Right cardiac atrium (tissue), 5 donors: ENCODE measurements at regions not wholly inside any gene's neighbourhood (a gene's known extent, or its start where the extent isn't known, plus 50 kb on each side); places are given as distances from the start of the nearest gene placed in this dataset.
"Not testable (repeated sequence)": the region's sequence is repeated elsewhere in the genome, so short reads cannot be mapped to it uniquely, and the experiment has no call there.

ENCODE experiments used
- ATAC-seq, 2 donors: fragments of 200-7000 bp; cut with Tn5 transposase; one replicate each; pipeline versions ENCODE4 v1.8.0 to v1.9.1; 2020; ENCODE audit warnings: moderate library complexity in 2 of 2, mild to moderate bottlenecking in 1 of 2
- DNase-seq, 3 donors: peaks; one replicate each; pipeline ENCODE4 v3.0.0-alpha.2; 2020
- H3K27ac ChIP-seq: one replicate; pipeline ENCODE4 v1.5.1; 2013; ENCODE audit warnings: mild to moderate bottlenecking, low read length, control low read depth, moderate library complexity
- H3K27me3 ChIP-seq: one replicate; pipeline ENCODE4 v1.6.1; 2013; ENCODE audit not compliant: control insufficient read depth, insufficient read depth
- H3K4me1 ChIP-seq: one replicate; pipeline ENCODE4 v1.6.1; 2013; ENCODE audit warnings: low read length; ENCODE audit not compliant: control insufficient read depth, insufficient read depth
- H3K4me3 ChIP-seq: one replicate; pipeline ENCODE4 v1.5.1; 2013; ENCODE audit warnings: low read length, control low read depth
- H3K9me3 ChIP-seq: one replicate; pipeline ENCODE4 v1.6.1; 2013; ENCODE audit warnings: low read length; ENCODE audit not compliant: control insufficient read depth
- WGBS: extraction: QIAGEN DNeasy Blood & Tissue Kit; methylation state at CpG from one replicate; pipeline ENCODE4 v1.1.7; 2013; 5-methylcytosine and 5-hydroxymethylcytosine counted together
- intact Hi-C, 4 donors: fragments of 100-400 bp; cut with DNase I; formaldehyde crosslinking; loops; one replicate each; pipeline versions ENCODE4 v1.11.0 to v1.14.0; 2022 to 2023
- donor health status: healthy with polysubstance abuse.
- donor health status: DM: no; HTN: yes; CAD: no.
- donor health status: DM: no; HTN: no; CAD: no.
- donor health status: DM: no; HTN: yes; CAD: no; lungs with severe emphysema.
- donor health status: DM: yes; HTN: yes; CAD: no.

GRCh38 chr3:181329024-181329423, 339.5 kb upstream of the DNAJC19 start:
- ATAC-seq = no peak
- intact Hi-C loops = loop anchor here in 3 of 4 donors (10.0 kb wide), 2 partner anchors 366 to 376 kb away; no protein-coding TSS in a partner anchor

GRCh38 chr3:181328346-181328745, 338.8 kb upstream of the DNAJC19 start:
- H3K4me3 ChIP-seq = no peak overlapping the region
- no peak overlapping the region for H3K27ac ChIP-seq
- no peaks in the 10 kb centered on the region for H3K27me3 ChIP-seq
- ATAC-seq = no peak
- DNase-seq = no peak
- H3K4me1 ChIP-seq = no peaks in the 10 kb centered on the region
- WGBS = 74% methylated on average over 5 of the region's 5 CpGs
- intact Hi-C loops = loop anchor here in 3 of 4 donors (10.0 kb wide), 2 partner anchors 366 to 376 kb away; no protein-coding TSS in a partner anchor
- no peaks in the 10 kb centered on the region for H3K9me3 ChIP-seq

More at GRCh38 chr3:181329024-181329423, 339.5 kb upstream of the DNAJC19 start:
- H3K4me3 ChIP-seq = no peak overlapping the region
- no peaks in the 10 kb centered on the region for H3K9me3 ChIP-seq
- H3K4me1 ChIP-seq = no peaks in the 10 kb centered on the region
- DNase-seq = no peak
- H3K27ac ChIP-seq = no peak overlapping the region
- H3K27me3 ChIP-seq = no peaks in the 10 kb centered on the region
- WGBS = 58% methylated on average over 2 of the region's 2 CpGs

GRCh38 chr3:181327349-181327748, 337.8 kb upstream of the DNAJC19 start:
- WGBS = 27% methylated on average over 4 of the region's 4 CpGs
- Histone ChIP-seq H3K27ac (no peak overlapping the region), H3K4me3 (no peak overlapping the region), H3K4me1 (no peaks in the 10 kb centered on the region), H3K27me3 (no peaks in the 10 kb centered on the region), H3K9me3 (no peaks in the 10 kb centered on the region)
- intact Hi-C loops = loop anchor here in 3 of 4 donors (10.0 kb wide), 2 partner anchors 367 to 377 kb away; no protein-coding TSS in a partner anchor
- ATAC-seq (no peak), DNase-seq (no peak)

- WGBS = 42% methylated on average over 3 of the region's 3 CpGs
- intact Hi-C loops = loop anchor here in 3 of 4 donors (10.0 kb wide), 2 partner anchors 368 to 378 kb away; no protein-coding TSS in a partner anchor
- ATAC-seq = no peak
Measured at GRCh38 chr3:181326637-181327223, 337.2 kb upstream of the DNAJC19 start.

GRCh38 chr3:181324516-181324915, 335.0 kb upstream of the DNAJC19 start:
- 82% methylated on average over 5 of the region's 5 CpGs for WGBS
- ATAC-seq, H3K27me3 ChIP-seq, H3K4me1 ChIP-seq, H3K27ac ChIP-seq, H3K9me3 ChIP-seq, H3K4me3 ChIP-seq: not testable (repeated sequence)
- peak in 1 of 3 donors; percentile 16 for DNase-seq
- intact Hi-C loops = loop anchor here in 3 of 4 donors (10.0 kb wide), 2 partner anchors 370 to 380 kb away; no protein-coding TSS in a partner anchor

More at GRCh38 chr3:181326637-181327223, 337.2 kb upstream of the DNAJC19 start:
- Histone ChIP-seq H3K4me1 (no peaks in the 10 kb centered on the region), H3K4me3 (no peak overlapping the region), H3K9me3 (no peaks in the 10 kb centered on the region), H3K27me3 (no peaks in the 10 kb centered on the region), H3K27ac (no peak overlapping the region)
- peak in 1 of 3 donors; percentile 9 for DNase-seq

- Histone ChIP-seq H3K27me3 (no peaks in the 10 kb centered on the region), H3K9me3 (no peaks in the 10 kb centered on the region), H3K4me3 (no peak overlapping the region), H3K27ac (no peak overlapping the region), H3K4me1 (no peaks in the 10 kb centered on the region)
- intact Hi-C loops = no loop called here
- ATAC-seq (no peak), DNase-seq (no peak)
Measured at GRCh38 chr3:181318321-181318720, 328.8 kb upstream of the DNAJC19 start.

- Histone ChIP-seq H3K4me1 (no peaks in the 10 kb centered on the region), H3K9me3 (no peaks in the 10 kb centered on the region), H3K27me3 (no peaks in the 10 kb centered on the region), H3K27ac (no peak overlapping the region), H3K4me3 (no peak overlapping the region)
- 31% methylated on average over 3 of the region's 3 CpGs for WGBS
- intact Hi-C loops = no loop called here
- no peak for ATAC-seq
- no peak for DNase-seq
Measured at GRCh38 chr3:181317508-181317907, 328.0 kb upstream of the DNAJC19 start.

- Histone ChIP-seq H3K9me3 (no peaks in the 10 kb centered on the region), H3K27ac (no peak overlapping the region), H3K27me3 (no peaks in the 10 kb centered on the region), H3K4me1 (no peaks in the 10 kb centered on the region), H3K4me3 (no peak overlapping the region)
- intact Hi-C loops = no loop called here
- DNase-seq (no peak), ATAC-seq (no peak)
- WGBS = 11% methylated on average over 1 of the region's 1 CpG
Measured at GRCh38 chr3:181316482-181316881, 326.9 kb upstream of the DNAJC19 start.

- H3K27ac ChIP-seq = no peak overlapping the region
- no peak for DNase-seq
- H3K27me3 ChIP-seq = no peaks in the 10 kb centered on the region
- no peak for ATAC-seq
- H3K4me3 ChIP-seq = no peak overlapping the region
- intact Hi-C loops = no loop called here
- no peaks in the 10 kb centered on the region for H3K9me3 ChIP-seq
- WGBS = 20% methylated on average over 5 of the region's 5 CpGs
- no peaks in the 10 kb centered on the region for H3K4me1 ChIP-seq
Measured at GRCh38 chr3:181313335-181313734, 323.8 kb upstream of the DNAJC19 start.

GRCh38 chr3:181311186-181311585, 321.6 kb upstream of the DNAJC19 start:
- ATAC-seq = no peak
- Histone ChIP-seq H3K4me3 (no peak overlapping the region), H3K27me3 (no peaks in the 10 kb centered on the region), H3K27ac (no peak overlapping the region), H3K9me3 (no peaks in the 10 kb centered on the region), H3K4me1 (no peaks in the 10 kb centered on the region)
- DNase-seq = no peak
- intact Hi-C loops = no loop called here
- 56% methylated on average over 6 of the region's 6 CpGs for WGBS

GRCh38 chr3:181302960-181303359, 313.4 kb upstream of the DNAJC19 start:
- H3K27me3 ChIP-seq = no peaks in the 10 kb centered on the region
- H3K4me1 ChIP-seq = no peaks in the 10 kb centered on the region
- WGBS = 77% methylated on average over 2 of the region's 2 CpGs
- intact Hi-C loops = no loop called here
- no peak overlapping the region for H3K4me3 ChIP-seq
- H3K27ac ChIP-seq = no peak overlapping the region
- no peak for DNase-seq
- no peak for ATAC-seq
- H3K9me3 ChIP-seq = no peaks in the 10 kb centered on the region
